Transverse colon (tissue), 4 donors: ENCODE measurements at regions not wholly inside any gene's neighbourhood (a gene's known extent, or its start where the extent isn't known, plus 50 kb on each side); places are given as distances from the start of the nearest gene placed in this dataset.

Experiments used
- DNase-seq: peaks from one replicate; pipeline ENCODE4 v3.0.0-alpha.2; 2019
- H3K27ac ChIP-seq, 4 donors: fragments of 200-600 bp; sonication (generic); 2 replicates each; pipeline ENCODE4 v1.5.1; 2016 to 2018; ENCODE audit warnings: inconsistent platforms in 4 of 4
- H3K27me3 ChIP-seq: fragments of 200-600 bp; sonication (generic); 2 replicates; pipeline ENCODE4 v1.5.1; 2017; ENCODE audit warnings: inconsistent platforms
- H3K36me3 ChIP-seq, 4 donors: fragments of 200-600 bp; sonication (generic); 2 replicates each; pipeline ENCODE4 v1.5.1; 2017 to 2019; ENCODE audit warnings: inconsistent platforms in 4 of 4
- H3K4me1 ChIP-seq, 4 donors: fragments of 200-600 bp; sonication (generic); 2 replicates each; pipeline ENCODE4 v1.5.1; 2017 to 2020; ENCODE audit warnings: inconsistent platforms in 4 of 4
- H3K4me3 ChIP-seq, 4 donors: fragments of 200-600 bp; sonication (generic); 1 replicate in 1 of 4; 2 replicates in 3 of 4; pipeline versions ENCODE4 v1.5.1 to v1.6.1; 2017 to 2019; ENCODE audit warnings: inconsistent platforms in 4 of 4
- H3K9me3 ChIP-seq, 2 donors: fragments of 200-600 bp; sonication (generic); 2 replicates each; pipeline ENCODE4 v1.5.1; 2017 to 2019; ENCODE audit warnings: inconsistent platforms in 2 of 2
- EP300 ChIP-seq: sonication (generic); formaldehyde crosslinking; IDR thresholded peaks from one replicate; pipeline ENCODE4 v1.6.1; 2017; ENCODE audit warnings: antibody characterized with exemption, low read depth
- POLR2A ChIP-seq: fragments of 450-650 bp; IDR thresholded peaks from one replicate; pipeline ENCODE4 v1.6.1; 2016; ENCODE audit warnings: antibody characterized with exemption, mild to moderate bottlenecking, moderate library complexity
- POLR2AphosphoS5 ChIP-seq, 3 donors: sonication (generic); formaldehyde crosslinking; IDR thresholded peaks; one replicate each; pipeline ENCODE4 v1.6.1; 2016; ENCODE audit warnings: antibody characterized with exemption in 3 of 3
- WGBS, 2 donors: methylation state at CpG; one replicate each; pipeline ENCODE4 v1.1.5; 2018; ENCODE audit warnings: low coverage in 1 of 2; 5-methylcytosine and 5-hydroxymethylcytosine counted together
- in situ Hi-C, 4 donors: fragments of 200-750 bp; cut with MboI; loops; one replicate each; pipeline versions ENCODE4 v1.15.0 to v1.15.1; 2017; ENCODE audit warnings: low sequenced_read_pairs in 3 of 4, low pct_ligation_motif_present in 1 of 4, low pct_unique_long_range_greater_than_20kb in 1 of 4
- intact Hi-C: fragments of 100-400 bp; cut with DNase I; formaldehyde crosslinking; loops from one replicate; pipeline ENCODE4 v1.15.1; 2023; ENCODE audit warnings: low total_unique reads
- TF ChIP-seq, protein P1 (sequence below), 5 experiments: fragments of 200-600 bp in 3 of 5; fragments of 450-650 bp in 2 of 5; sonication (generic) in 3 of 5; IDR thresholded peaks; 1 replicate in 2 of 5; 2 replicates in 3 of 5; pipeline ENCODE4 v1.5.1; 2016 to 2017; ENCODE audit warnings: antibody characterized with exemption in 5 of 5, inconsistent platforms in 3 of 5, mild to moderate bottlenecking in 2 of 5, moderate library complexity in 1 of 5

DNA sequence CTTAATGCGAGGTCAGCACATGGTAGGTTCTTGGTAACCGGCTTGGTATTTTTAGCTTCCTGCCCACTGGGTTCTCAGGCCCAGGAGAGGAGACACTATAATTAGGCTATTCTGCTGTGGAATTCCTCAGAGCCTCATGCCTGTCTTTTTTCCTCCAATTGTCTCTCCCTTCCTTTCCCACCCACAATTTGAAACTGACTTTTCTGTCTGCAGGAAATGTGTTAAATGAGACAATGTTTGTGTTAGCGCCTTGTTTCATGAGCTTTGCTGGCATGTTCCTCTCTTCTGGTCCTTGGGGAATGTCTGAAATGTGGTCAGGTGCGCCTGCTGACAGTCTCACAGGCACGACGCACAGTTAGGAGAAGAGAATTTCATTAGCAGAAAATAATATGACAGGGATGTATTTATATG is 223.6 kb upstream of the CTNNB1 start:
- no peak for TF ChIP-seq POLR2A
- TF ChIP-seq POLR2AphosphoS5 (IDR thresholded peaks at IDR 0.05) = no peak
- TF ChIP-seq, protein P1, sequence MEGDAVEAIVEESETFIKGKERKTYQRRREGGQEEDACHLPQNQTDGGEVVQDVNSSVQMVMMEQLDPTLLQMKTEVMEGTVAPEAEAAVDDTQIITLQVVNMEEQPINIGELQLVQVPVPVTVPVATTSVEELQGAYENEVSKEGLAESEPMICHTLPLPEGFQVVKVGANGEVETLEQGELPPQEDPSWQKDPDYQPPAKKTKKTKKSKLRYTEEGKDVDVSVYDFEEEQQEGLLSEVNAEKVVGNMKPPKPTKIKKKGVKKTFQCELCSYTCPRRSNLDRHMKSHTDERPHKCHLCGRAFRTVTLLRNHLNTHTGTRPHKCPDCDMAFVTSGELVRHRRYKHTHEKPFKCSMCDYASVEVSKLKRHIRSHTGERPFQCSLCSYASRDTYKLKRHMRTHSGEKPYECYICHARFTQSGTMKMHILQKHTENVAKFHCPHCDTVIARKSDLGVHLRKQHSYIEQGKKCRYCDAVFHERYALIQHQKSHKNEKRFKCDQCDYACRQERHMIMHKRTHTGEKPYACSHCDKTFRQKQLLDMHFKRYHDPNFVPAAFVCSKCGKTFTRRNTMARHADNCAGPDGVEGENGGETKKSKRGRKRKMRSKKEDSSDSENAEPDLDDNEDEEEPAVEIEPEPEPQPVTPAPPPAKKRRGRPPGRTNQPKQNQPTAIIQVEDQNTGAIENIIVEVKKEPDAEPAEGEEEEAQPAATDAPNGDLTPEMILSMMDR (IDR thresholded peaks at IDR 0.05) = no peak
- no peak for TF ChIP-seq EP300
- Histone ChIP-seq H3K27me3 (no peaks in the 10 kb centered on the region), H3K27ac (peak overlapping the region in 2 of 4 donors; percentile 20 to 22), H3K9me3 (no peaks in the 10 kb centered on the region), H3K4me3 (no peak overlapping the region), H3K36me3 (no peaks in the 10 kb centered on the region), H3K4me1 (peaks cover 11 to 29% (median 17%) of the 10 kb centered on the region in 4 donors)
- in situ Hi-C loops = loop anchor here in 1 of 4 donors (25.0 kb wide), 1 partner anchor 388 kb away; no protein-coding TSS in a partner anchor
- no peak for DNase-seq
- intact Hi-C loops = no loop called here
- WGBS, 2 donors = 77 to 79% methylated on average over 5 to 6 of the region's 6 CpGs

DNA sequence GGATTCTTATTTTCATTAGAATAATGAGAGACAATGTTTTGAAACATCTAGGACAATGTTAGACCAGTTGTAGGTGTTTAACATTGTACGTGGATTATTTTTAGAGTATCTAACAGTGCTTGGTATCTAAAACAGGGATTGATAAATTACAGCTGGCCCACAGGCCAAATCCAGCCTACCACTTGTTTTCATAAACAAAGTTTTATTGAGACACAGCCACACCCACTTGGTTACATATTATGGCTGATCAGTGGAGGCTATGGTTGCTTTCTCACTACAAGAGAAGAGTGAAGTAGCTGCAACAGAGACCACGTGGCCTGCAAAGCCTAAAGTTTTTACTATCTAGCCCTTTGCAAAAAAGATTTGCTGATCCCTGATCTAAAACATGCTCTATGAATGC is 223.1 kb upstream of the CTNNB1 start:
- H3K27ac ChIP-seq = peak overlapping the region in 1 of 4 donors; percentile 20
- 47 to 74% methylated on average over 2 of the region's 2 CpGs for WGBS, 2 donors

DNA sequence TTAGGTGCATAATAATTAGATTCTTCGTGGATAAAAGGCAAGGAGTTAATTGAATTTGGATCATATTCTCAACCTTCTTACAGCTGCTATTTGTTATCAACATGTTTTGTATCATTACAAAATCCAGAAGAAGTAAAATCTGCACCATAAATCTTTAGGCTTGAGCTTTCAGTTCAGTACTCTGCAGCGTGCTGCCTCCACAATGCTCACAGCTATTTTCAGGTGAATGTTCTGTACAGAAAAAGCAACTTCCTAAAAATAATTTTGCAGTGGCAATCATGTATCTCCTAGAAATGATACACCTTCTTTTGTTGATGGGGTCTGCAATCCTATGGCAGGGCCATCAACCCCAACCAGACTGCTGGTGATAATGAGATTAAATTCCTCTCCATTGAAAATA is 220.9 kb upstream of the CTNNB1 start:
- intact Hi-C loops = no loop called here
- in situ Hi-C loops = loop anchor here in 1 of 4 donors (25.0 kb wide), 1 partner anchor 391 kb away; no protein-coding TSS in a partner anchor

More for the DNA sequence above, 223.1 kb upstream of the CTNNB1 start:
- TF ChIP-seq POLR2AphosphoS5 (IDR thresholded peaks at IDR 0.05) (no peak), EP300 (no peak), POLR2A (no peak)
- TF ChIP-seq, protein P1 (IDR thresholded peaks at IDR 0.05) = no peak
- H3K27me3 ChIP-seq = no peaks in the 10 kb centered on the region
- in situ Hi-C loops (loop anchor here in 1 of 4 donors (25.0 kb wide), 1 partner anchor 389 kb away; no protein-coding TSS in a partner anchor), intact Hi-C loops (no loop called here)
- no peaks in the 10 kb centered on the region for H3K9me3 ChIP-seq
- peaks cover 6 to 24% (median 12%) of the 10 kb centered on the region in 4 donors for H3K4me1 ChIP-seq
- H3K4me3 ChIP-seq = no peak overlapping the region
- DNase-seq = no peak
- H3K36me3 ChIP-seq = no peaks in the 10 kb centered on the region

DNA sequence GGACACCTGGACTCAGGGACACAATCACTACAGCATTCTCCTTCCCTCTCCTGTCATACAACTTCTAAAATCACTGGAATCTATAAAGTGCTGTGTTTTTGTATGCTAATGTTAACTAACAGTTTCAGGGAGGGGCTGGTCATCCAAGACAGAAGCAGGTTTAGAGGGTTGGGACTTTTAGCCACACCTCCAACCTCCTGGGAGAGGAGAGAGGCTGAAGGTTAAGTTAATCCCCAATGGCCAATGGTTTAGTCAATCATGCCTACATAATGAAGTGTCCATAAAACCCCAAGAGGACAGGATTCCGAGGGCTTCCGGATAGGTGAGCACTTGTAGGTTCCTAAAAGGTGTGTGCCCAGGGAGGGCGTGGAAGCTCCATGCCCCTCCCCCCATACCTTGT is 219.3 kb upstream of the CTNNB1 start:
- H3K27me3 ChIP-seq = no peaks in the 10 kb centered on the region
- peaks cover 0 to 10% (median 0%) of the 10 kb centered on the region in 4 donors for H3K4me1 ChIP-seq
- no peaks in the 10 kb centered on the region for H3K36me3 ChIP-seq
- no peaks in the 10 kb centered on the region for H3K9me3 ChIP-seq
- DNase-seq = no peak
- WGBS, 2 donors = 90 to 93% methylated on average over 3 of the region's 3 CpGs
- H3K27ac ChIP-seq = no peak overlapping the region
- no peak overlapping the region for H3K4me3 ChIP-seq
- in situ Hi-C loops = loop anchor here in 1 of 4 donors (25.0 kb wide), 1 partner anchor 393 kb away; no protein-coding TSS in a partner anchor
- intact Hi-C loops = no loop called here
- no peak for TF ChIP-seq EP300
- TF ChIP-seq, protein P1 (IDR thresholded peaks at IDR 0.05) = no peak
- no peak for TF ChIP-seq POLR2A
- TF ChIP-seq POLR2AphosphoS5 (IDR thresholded peaks at IDR 0.05) = no peak

More for the DNA sequence above, 220.9 kb upstream of the CTNNB1 start:
- Histone ChIP-seq H3K9me3 (no peaks in the 10 kb centered on the region), H3K36me3 (no peaks in the 10 kb centered on the region), H3K27ac (no peak overlapping the region), H3K4me1 (peaks cover 0 to 10% (median 0%) of the 10 kb centered on the region in 4 donors), H3K4me3 (no peak overlapping the region), H3K27me3 (no peaks in the 10 kb centered on the region)
- TF ChIP-seq, protein P1 (IDR thresholded peaks at IDR 0.05) = no peak
- TF ChIP-seq POLR2AphosphoS5 (IDR thresholded peaks at IDR 0.05) (no peak), EP300 (no peak), POLR2A (no peak)
- WGBS, 2 donors = 60 to 74% methylated on average over 2 of the region's 2 CpGs
- no peak for DNase-seq
